HUES48 (cell line): ENCODE measurements at regions not wholly inside any gene's neighbourhood (a gene's known extent, or its start where the extent isn't known, plus 50 kb on each side); places are given as distances from the start of the nearest gene placed in this dataset.

ENCODE experiments used
- H3K27ac ChIP-seq: one replicate; pipeline ENCODE4 v1.7.0; 2013; ENCODE audit warnings: low read depth, low read length, inconsistent platforms
- H3K27me3 ChIP-seq: 2 replicates; pipeline ENCODE4 v1.6.1; 2013; ENCODE audit warnings: mild to moderate bottlenecking, low read length; ENCODE audit not compliant: control insufficient read depth, insufficient read depth
- H3K36me3 ChIP-seq: 2 replicates; pipeline ENCODE4 v1.6.1; 2013; ENCODE audit warnings: low read length; ENCODE audit not compliant: control insufficient read depth, insufficient read depth
- H3K4me1 ChIP-seq: 2 replicates; pipeline ENCODE4 v1.6.1; 2013; ENCODE audit warnings: mild to moderate bottlenecking, low read length; ENCODE audit not compliant: control insufficient read depth, insufficient read depth
- H3K4me3 ChIP-seq: 2 replicates; pipeline ENCODE4 v1.5.1; 2013; ENCODE audit warnings: mild to moderate bottlenecking, low read depth, low read length
- H3K9ac ChIP-seq: 2 replicates; pipeline ENCODE4 v1.6.1; 2013; ENCODE audit warnings: mild to moderate bottlenecking, low read depth, low read length, moderate library complexity
- H3K9me3 ChIP-seq: 2 replicates; pipeline ENCODE4 v1.6.1; 2013; ENCODE audit warnings: low read length; ENCODE audit not compliant: control insufficient read depth, insufficient read depth

- no peaks in the 10 kb centered on the region for H3K36me3 ChIP-seq
- no peak overlapping the region for H3K9ac ChIP-seq
Measured at GRCh38 chr3:150090006-150090405, 119.3 kb upstream of the PFN2 start.

DNA sequence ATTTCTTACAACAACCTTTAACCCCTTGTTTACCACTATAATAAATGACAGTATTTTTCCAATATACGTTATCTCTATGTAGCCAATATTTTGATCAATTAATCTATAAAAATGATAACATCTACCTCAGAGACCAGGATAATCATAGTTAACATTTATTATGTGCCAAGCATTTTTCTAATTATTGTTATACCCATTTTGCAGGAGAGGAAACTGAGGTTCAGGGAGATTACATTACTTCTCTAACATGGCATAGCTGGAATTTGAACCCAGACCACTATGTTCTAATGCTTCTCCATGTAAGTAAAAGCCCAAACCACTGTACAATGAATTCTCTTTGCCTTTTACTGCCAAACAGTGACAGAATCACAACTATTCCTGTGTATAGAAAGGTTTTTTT lies 113.4 kb upstream of the PFN2 start:
- Histone ChIP-seq H3K4me1 (peaks cover 5% of the 10 kb centered on the region), H3K9me3 (no peaks in the 10 kb centered on the region), H3K36me3 (no peaks in the 10 kb centered on the region), H3K27me3 (no peaks in the 10 kb centered on the region), H3K4me3 (no peak overlapping the region), H3K27ac (no peak overlapping the region), H3K9ac (no peak overlapping the region)

More at GRCh38 chr3:150090006-150090405, 119.3 kb upstream of the PFN2 start:
- Histone ChIP-seq H3K9me3 (no peaks in the 10 kb centered on the region), H3K4me1 (no peaks in the 10 kb centered on the region), H3K27me3 (no peaks in the 10 kb centered on the region), H3K27ac (no peak overlapping the region), H3K4me3 (no peak overlapping the region)

DNA sequence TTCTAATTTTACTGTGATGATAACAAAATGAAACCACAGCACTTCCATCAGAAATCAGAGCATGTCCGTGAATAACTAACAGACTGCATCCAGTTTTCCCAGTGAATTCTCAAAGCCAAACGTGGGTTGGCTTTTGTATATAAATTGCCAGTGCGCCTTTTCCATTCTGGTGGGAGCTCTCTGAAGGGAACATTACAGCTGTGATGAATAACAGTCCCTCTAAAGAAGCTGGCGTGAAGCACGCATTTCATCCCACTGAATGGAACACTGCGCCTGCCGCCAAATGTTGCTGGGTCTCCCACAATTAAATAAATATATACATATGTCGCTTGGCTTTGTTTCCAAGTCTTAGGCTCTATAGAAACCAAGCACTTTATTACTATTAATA lies 113.0 kb upstream of the PFN2 start:
- H3K4me3 ChIP-seq, result no peak overlapping the region
- no peaks in the 10 kb centered on the region for H3K9me3 ChIP-seq
- no peak overlapping the region for H3K27ac ChIP-seq
- H3K9ac ChIP-seq, result no peak overlapping the region
- H3K36me3 ChIP-seq, result no peaks in the 10 kb centered on the region
- peaks cover 5% of the 10 kb centered on the region for H3K4me1 ChIP-seq
- H3K27me3 ChIP-seq, result no peaks in the 10 kb centered on the region

GRCh38 chr3:150082898-150083654 lies 112.4 kb upstream of the PFN2 start:
- no peak overlapping the region for H3K4me3 ChIP-seq

GRCh38 chr3:150081084-150081483 lies 110.4 kb upstream of the PFN2 start:
- peaks cover 7% of the 10 kb centered on the region; the same call in 1 of the 2 replicates for H3K9me3 ChIP-seq
- peaks cover 5% of the 10 kb centered on the region for H3K4me1 ChIP-seq
- no peak overlapping the region for H3K27ac ChIP-seq
- H3K9ac ChIP-seq, result no peak overlapping the region
- H3K36me3 ChIP-seq, result no peaks in the 10 kb centered on the region
- no peaks in the 10 kb centered on the region for H3K27me3 ChIP-seq
- H3K4me3 ChIP-seq, result no peak overlapping the region

More at GRCh38 chr3:150082898-150083654, 112.4 kb upstream of the PFN2 start:
- H3K36me3 ChIP-seq, result no peaks in the 10 kb centered on the region
- H3K27me3 ChIP-seq, result no peaks in the 10 kb centered on the region
- H3K9ac ChIP-seq, result no peak overlapping the region
- H3K27ac ChIP-seq, result no peak overlapping the region
- H3K9me3 ChIP-seq, result no peaks in the 10 kb centered on the region
- peaks cover 5% of the 10 kb centered on the region for H3K4me1 ChIP-seq

DNA sequence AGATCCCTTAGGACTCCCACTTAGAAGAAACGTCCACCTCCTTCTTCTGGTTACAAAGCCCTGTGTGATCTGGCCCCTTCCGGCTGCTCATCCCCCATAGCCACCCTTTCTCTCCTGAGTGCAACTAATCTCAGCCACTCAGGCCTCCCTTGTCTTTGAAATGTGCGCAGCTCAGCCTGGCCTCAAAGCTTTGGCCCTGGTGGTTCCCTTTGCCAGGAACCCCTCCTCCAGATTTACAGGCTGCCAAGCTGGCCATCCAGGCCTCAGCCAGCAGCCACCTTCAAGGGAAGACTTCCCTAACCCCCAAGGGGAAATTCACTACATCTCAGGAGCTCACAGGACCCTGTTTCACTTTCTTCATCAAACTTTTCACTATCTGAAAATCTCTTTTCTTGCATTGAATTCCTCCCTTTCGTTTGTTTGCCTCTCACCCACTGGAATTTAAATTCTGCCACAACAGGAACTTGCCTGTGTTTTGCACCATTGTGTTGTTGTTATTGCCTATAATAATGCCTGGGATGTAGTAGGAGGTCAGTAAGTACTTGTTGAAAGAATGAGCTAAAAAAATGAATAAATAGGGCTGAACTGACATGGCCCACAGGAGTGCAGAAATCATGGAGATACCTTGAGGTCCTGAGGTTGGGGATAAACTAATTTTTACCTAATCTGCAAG lies 109.5 kb upstream of the PFN2 start:
- no peak overlapping the region for H3K27ac ChIP-seq
- no peaks in the 10 kb centered on the region for H3K27me3 ChIP-seq
- H3K4me3 ChIP-seq, result no peak overlapping the region
- no peaks in the 10 kb centered on the region for H3K36me3 ChIP-seq
- peaks cover 7% of the 10 kb centered on the region; the same call in 1 of the 2 replicates for H3K9me3 ChIP-seq
- H3K9ac ChIP-seq, result no peak overlapping the region
- peaks cover 5% of the 10 kb centered on the region for H3K4me1 ChIP-seq

DNA sequence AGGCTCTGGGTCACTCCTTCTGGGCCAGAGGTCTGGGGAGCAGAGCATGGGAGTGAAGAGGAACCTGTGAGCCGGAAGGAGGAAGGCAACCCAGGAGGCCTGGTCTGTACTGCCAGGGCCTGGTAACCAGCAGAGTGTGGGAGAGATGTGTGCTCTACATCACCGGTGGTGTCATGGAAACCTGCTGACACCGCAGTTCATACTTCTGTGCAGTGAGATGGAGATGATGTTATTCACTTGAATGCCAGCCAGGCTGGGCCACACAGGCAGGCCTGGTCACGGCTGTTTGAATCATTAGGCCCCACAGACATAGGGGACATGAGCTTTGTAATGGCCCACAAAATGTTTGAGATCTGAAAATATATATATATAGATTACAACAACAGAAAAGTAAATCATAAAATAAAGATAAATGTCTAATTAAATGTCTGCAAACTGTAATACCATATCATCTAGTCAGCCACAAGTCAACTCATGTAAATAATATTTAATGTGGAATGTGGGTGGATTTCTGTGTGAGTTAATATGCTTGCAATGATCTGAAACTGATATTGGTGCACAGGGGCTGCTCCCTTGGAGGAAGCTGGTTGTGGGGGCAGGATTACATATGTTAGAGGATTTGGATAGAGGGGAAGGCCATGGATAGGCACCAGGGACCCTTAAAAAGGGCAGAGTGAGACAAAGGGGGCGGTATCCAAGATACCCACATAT lies 108.5 kb upstream of the PFN2 start:
- Histone ChIP-seq H3K27ac (no peak overlapping the region), H3K4me1 (peaks cover 5% of the 10 kb centered on the region), H3K36me3 (no peaks in the 10 kb centered on the region), H3K27me3 (no peaks in the 10 kb centered on the region), H3K4me3 (no peak overlapping the region), H3K9me3 (peaks cover 7% of the 10 kb centered on the region; the same call in 1 of the 2 replicates), H3K9ac (no peak overlapping the region)

- H3K27ac ChIP-seq, result no peak overlapping the region
- no peak overlapping the region for H3K4me3 ChIP-seq
- no peak overlapping the region for H3K9ac ChIP-seq
- no peaks in the 10 kb centered on the region for H3K36me3 ChIP-seq
- H3K9me3 ChIP-seq, result peaks cover 7% of the 10 kb centered on the region; the same call in 1 of the 2 replicates
- H3K27me3 ChIP-seq, result no peaks in the 10 kb centered on the region
- peaks cover 10% of the 10 kb centered on the region for H3K4me1 ChIP-seq
Measured at GRCh38 chr3:150077581-150078247, 107.0 kb upstream of the PFN2 start.

GRCh38 chr3:150077107-150077506 lies 106.4 kb upstream of the PFN2 start:
- Histone ChIP-seq H3K27ac (no peak overlapping the region), H3K9ac (no peak overlapping the region), H3K36me3 (no peaks in the 10 kb centered on the region), H3K4me1 (peaks cover 10% of the 10 kb centered on the region), H3K9me3 (peaks cover 7% of the 10 kb centered on the region; the same call in 1 of the 2 replicates), H3K4me3 (no peak overlapping the region), H3K27me3 (no peaks in the 10 kb centered on the region)

DNA sequence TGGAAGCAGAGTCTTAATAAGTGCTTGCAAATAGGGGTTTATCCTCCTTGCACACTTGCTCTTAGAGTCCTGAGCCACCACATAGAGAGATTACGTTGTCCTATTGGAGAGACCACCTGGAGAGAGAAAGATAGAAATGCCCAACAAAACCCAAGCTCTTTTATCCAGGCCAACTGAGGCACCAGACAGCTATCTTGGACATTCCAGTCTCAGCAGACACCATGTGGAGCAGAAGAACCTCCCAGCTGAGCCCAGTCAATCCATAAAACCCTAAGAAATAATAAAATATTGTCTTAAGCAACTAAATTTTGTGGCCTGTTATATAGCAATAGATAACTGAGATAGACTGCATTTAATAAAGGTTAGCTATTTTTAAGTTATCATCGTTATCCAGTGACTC lies 105.7 kb upstream of the PFN2 start:
- H3K4me1 ChIP-seq, result peaks cover 10% of the 10 kb centered on the region
- no peak overlapping the region for H3K9ac ChIP-seq
- H3K4me3 ChIP-seq, result no peak overlapping the region
- H3K9me3 ChIP-seq, result peaks cover 7% of the 10 kb centered on the region; the same call in 1 of the 2 replicates
- H3K27me3 ChIP-seq, result no peaks in the 10 kb centered on the region
- no peaks in the 10 kb centered on the region for H3K36me3 ChIP-seq
- no peak overlapping the region for H3K27ac ChIP-seq
